Calu3 (cell line): ENCODE measurements at regions not wholly inside any gene's neighbourhood (a gene's known extent, or its start where the extent isn't known, plus 50 kb on each side); places are given as distances from the start of the nearest gene placed in this dataset.

Source experiments
- BruUV-seq: library from RNA; stranded (reverse); fragments of 400-500 nt; replicated peaks from 2 replicates; lab custom pipeline; 2021; lab: Mats Ljungman, UMichigan
- CTCF ChIA-PET: fragments of 300-600 bp; sonication (Branson Sonifier 250); formaldehyde crosslinking; loops from one replicate; lab custom pipeline; 2022; ENCODE audit warnings: antibody characterized with exemption; lab: Charles Lee
- DNase-seq: peaks from one replicate; pipeline ENCODE4 v3.0.0; 2022
- H3K27ac Mint-ChIP-seq: one replicate; pipeline ENCODE4 v1.8.0; 2022; ENCODE audit warnings: mixed read lengths; ENCODE audit not compliant: unreplicated experiment
- H3K27me3 Mint-ChIP-seq: one replicate; pipeline ENCODE4 v1.8.0; 2022; ENCODE audit warnings: mixed read lengths; ENCODE audit not compliant: unreplicated experiment
- H3K36me3 Mint-ChIP-seq: one replicate; pipeline ENCODE4 v1.8.0; 2022; ENCODE audit warnings: mild to moderate bottlenecking, moderate library complexity, mixed read lengths; ENCODE audit not compliant: insufficient read depth, unreplicated experiment
- H3K4me1 Mint-ChIP-seq: one replicate; pipeline ENCODE4 v1.8.0; 2022; ENCODE audit warnings: mild to moderate bottlenecking, low read depth, mixed read lengths; ENCODE audit not compliant: unreplicated experiment
- H3K4me3 Mint-ChIP-seq: one replicate; pipeline ENCODE4 v1.8.0; 2022; ENCODE audit warnings: mild to moderate bottlenecking, low read depth, moderate library complexity, mixed read lengths; ENCODE audit not compliant: unreplicated experiment
- H3K9me3 Mint-ChIP-seq: one replicate; pipeline ENCODE4 v1.8.0; 2022; ENCODE audit warnings: low read depth, mixed read lengths; ENCODE audit not compliant: unreplicated experiment
- intact Hi-C: fragments of 100-400 bp; cut with micrococcal nuclease; formaldehyde crosslinking; loops from one replicate; pipeline ENCODE4 v1.10.0; 2022; ENCODE audit not compliant: unreplicated experiment
- TF ChIP-seq, protein P1 (sequence below): fragments of 200-600 bp; IDR thresholded peaks from one replicate; pipeline ENCODE4 v1.8.0; 2022; ENCODE audit warnings: antibody characterized with exemption; ENCODE audit not compliant: unreplicated experiment

- intact Hi-C loops = no loop called here
- Mint-ChIP-seq H3K27me3 (no peaks in the 10 kb centered on the region), H3K36me3 (no peaks in the 10 kb centered on the region), H3K27ac (no peak overlapping the region), H3K9me3 (no peaks in the 10 kb centered on the region), H3K4me1 (no peaks in the 10 kb centered on the region), H3K4me3 (no peak overlapping the region)
- CTCF ChIA-PET = no interaction called here
- no peak for DNase-seq
- BruUV-seq = no TSS peak
- TF ChIP-seq, protein P1, sequence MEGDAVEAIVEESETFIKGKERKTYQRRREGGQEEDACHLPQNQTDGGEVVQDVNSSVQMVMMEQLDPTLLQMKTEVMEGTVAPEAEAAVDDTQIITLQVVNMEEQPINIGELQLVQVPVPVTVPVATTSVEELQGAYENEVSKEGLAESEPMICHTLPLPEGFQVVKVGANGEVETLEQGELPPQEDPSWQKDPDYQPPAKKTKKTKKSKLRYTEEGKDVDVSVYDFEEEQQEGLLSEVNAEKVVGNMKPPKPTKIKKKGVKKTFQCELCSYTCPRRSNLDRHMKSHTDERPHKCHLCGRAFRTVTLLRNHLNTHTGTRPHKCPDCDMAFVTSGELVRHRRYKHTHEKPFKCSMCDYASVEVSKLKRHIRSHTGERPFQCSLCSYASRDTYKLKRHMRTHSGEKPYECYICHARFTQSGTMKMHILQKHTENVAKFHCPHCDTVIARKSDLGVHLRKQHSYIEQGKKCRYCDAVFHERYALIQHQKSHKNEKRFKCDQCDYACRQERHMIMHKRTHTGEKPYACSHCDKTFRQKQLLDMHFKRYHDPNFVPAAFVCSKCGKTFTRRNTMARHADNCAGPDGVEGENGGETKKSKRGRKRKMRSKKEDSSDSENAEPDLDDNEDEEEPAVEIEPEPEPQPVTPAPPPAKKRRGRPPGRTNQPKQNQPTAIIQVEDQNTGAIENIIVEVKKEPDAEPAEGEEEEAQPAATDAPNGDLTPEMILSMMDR = no peak
Measured at GRCh38 chr1:187226396-187226795, 397.6 kb downstream of the PLA2G4A start.

- CTCF ChIA-PET = no interaction called here
- BruUV-seq = no TSS peak
Measured at GRCh38 chr1:187228790-187229189, 400.0 kb downstream of the PLA2G4A start.

DNA sequence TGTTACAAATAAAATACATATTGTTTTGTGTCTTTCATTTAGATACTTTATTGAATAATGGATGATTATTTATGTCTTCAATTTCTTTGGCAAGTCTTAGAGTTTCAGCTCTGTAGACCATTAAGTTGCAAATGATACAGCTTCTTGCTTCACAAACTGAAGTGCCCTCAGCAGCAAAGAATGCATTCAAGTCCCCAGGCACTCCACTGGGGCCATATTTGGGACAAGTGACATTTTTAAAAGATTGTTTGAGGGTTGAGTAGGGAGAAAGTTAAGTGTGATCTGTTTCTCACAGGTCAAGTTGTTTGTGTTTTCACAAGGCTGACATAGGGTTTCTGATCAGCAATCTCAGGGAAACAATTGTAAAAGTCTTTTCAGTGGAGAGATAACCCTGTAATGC, 400.7 kb downstream of the PLA2G4A start:
- Mint-ChIP-seq H3K4me3 (no peak overlapping the region), H3K4me1 (no peaks in the 10 kb centered on the region), H3K27ac (no peak overlapping the region), H3K27me3 (no peaks in the 10 kb centered on the region), H3K9me3 (peaks cover 4% of the 10 kb centered on the region), H3K36me3 (no peaks in the 10 kb centered on the region)
- CTCF ChIA-PET = no interaction called here
- intact Hi-C loops = no loop called here
- no TSS peak for BruUV-seq
- TF ChIP-seq, protein P1 = no peak
- DNase-seq = no peak

More at GRCh38 chr1:187228790-187229189, 400.0 kb downstream of the PLA2G4A start:
- Mint-ChIP-seq H3K4me1 (no peaks in the 10 kb centered on the region), H3K27me3 (no peaks in the 10 kb centered on the region), H3K36me3 (no peaks in the 10 kb centered on the region), H3K4me3 (no peak overlapping the region), H3K27ac (no peak overlapping the region), H3K9me3 (peaks cover 4% of the 10 kb centered on the region)
- intact Hi-C loops = no loop called here
- TF ChIP-seq, protein P1 = no peak
- no peak for DNase-seq

- no TSS peak for BruUV-seq
- DNase-seq = no peak
- Mint-ChIP-seq H3K4me3 (no peak overlapping the region), H3K4me1 (no peaks in the 10 kb centered on the region), H3K27me3 (no peaks in the 10 kb centered on the region), H3K27ac (no peak overlapping the region), H3K9me3 (peaks cover 4% of the 10 kb centered on the region), H3K36me3 (no peaks in the 10 kb centered on the region)
- intact Hi-C loops = no loop called here
- CTCF ChIA-PET = no interaction called here
- TF ChIP-seq, protein P1 = no peak
Measured at GRCh38 chr1:187234706-187235105, 406.0 kb downstream of the PLA2G4A start.
